PC-3 (cell line): ENCODE measurements at regions not wholly inside any gene's neighbourhood (a gene's known extent, or its start where the extent isn't known, plus 50 kb on each side); places are given as distances from the start of the nearest gene placed in this dataset.

Experiments used
- ATAC-seq: fragments of 200-7000 bp; cut with Tn5 transposase; 2 replicates; pipeline ENCODE4 v1.9.1; 2020; ENCODE audit warnings: mild to moderate bottlenecking, moderate library complexity
- BruUV-seq: library from RNA; stranded (reverse); fragments of 400-500 nt; replicated peaks from 2 replicates; lab custom pipeline; 2021; lab: Mats Ljungman, UMichigan
- CTCF ChIA-PET: fragments of 300-600 bp; sonication (Branson Sonifier 250); formaldehyde crosslinking; loops from one replicate; lab custom pipeline; 2022; ENCODE audit warnings: antibody characterized with exemption; lab: Charles Lee
- POLR2A ChIA-PET: fragments of 300-600 bp; sonication (Branson Sonifier 250); formaldehyde crosslinking; loops from one replicate; lab custom pipeline; 2022; ENCODE audit warnings: antibody characterized with exemption; ENCODE audit not compliant: unreplicated experiment; lab: Charles Lee
- DNase-seq: peaks from one replicate; pipeline ENCODE4 v3.0.0-alpha.2; 2015
- H2AFZ ChIP-seq: fragments of 300-600 bp; sonication (generic); 2 replicates; pipeline ENCODE4 v1.6.0; 2016; ENCODE audit warnings: antibody characterized with exemption, low read length
- H3F3A ChIP-seq: fragments of 300-600 bp; sonication (generic); one replicate; pipeline ENCODE4 v1.6.0; 2017; ENCODE audit warnings: antibody characterized with exemption, low read length, control low read depth, mild to moderate bottlenecking; ENCODE audit not compliant: unreplicated experiment
- H3K27ac ChIP-seq: fragments of 300-600 bp; sonication (generic); 2 replicates; pipeline ENCODE4 v1.5.1; 2016; ENCODE audit warnings: mild to moderate bottlenecking, low read length
- H3K27me3 ChIP-seq: fragments of 300-600 bp; sonication (generic); 2 replicates; pipeline ENCODE4 v1.6.1; 2016; ENCODE audit warnings: low read length, mixed read lengths
- H3K36me3 ChIP-seq: fragments of 300-600 bp; sonication (generic); 2 replicates; pipeline ENCODE4 v1.6.1; 2016; ENCODE audit warnings: low read depth, mixed run types, low read length, mixed read lengths
- H3K4me1 ChIP-seq: fragments of 300-600 bp; sonication (generic); 2 replicates; pipeline ENCODE4 v1.5.1; 2016; ENCODE audit warnings: low read length; ENCODE audit not compliant: insufficient read depth
- H3K4me2 ChIP-seq: fragments of 300-600 bp; sonication (generic); 2 replicates; pipeline ENCODE4 v1.6.0; 2016; ENCODE audit warnings: low read length
- H3K4me3 ChIP-seq: fragments of 300-600 bp; sonication (generic); 2 replicates; pipeline ENCODE4 v1.5.1; 2016; ENCODE audit warnings: mild to moderate bottlenecking, low read length, mixed read lengths
- H3K79me2 ChIP-seq: fragments of 300-600 bp; sonication (generic); 2 replicates; pipeline ENCODE4 v1.6.1; 2017; ENCODE audit warnings: low read length, mixed read lengths
- H3K9ac ChIP-seq: fragments of 300-600 bp; sonication (generic); 2 replicates; pipeline ENCODE4 v1.6.0; 2016; ENCODE audit warnings: mild to moderate bottlenecking, low read length
- H3K9me2 ChIP-seq: fragments of 300-600 bp; sonication (generic); replicated peaks from 2 replicates; pipeline ENCODE4 v1.6.1; 2016; ENCODE audit warnings: mixed run types, low read length, mixed read lengths
- H3K9me3 ChIP-seq: fragments of 300-600 bp; sonication (generic); 2 replicates; pipeline ENCODE4 v1.6.1; 2016; ENCODE audit warnings: low read length, mixed read lengths
- H4K20me1 ChIP-seq: fragments of 300-600 bp; sonication (generic); 2 replicates; pipeline ENCODE4 v1.6.1; 2016; ENCODE audit warnings: low read length, mixed read lengths
- EZH2 ChIP-seq: fragments of 300-600 bp; sonication (generic); IDR thresholded peaks from one replicate; pipeline ENCODE4 v1.6.1; 2017; ENCODE audit warnings: antibody characterized with exemption, mild to moderate bottlenecking, low read length; ENCODE audit not compliant: unreplicated experiment
- EZH2phosphoT487 ChIP-seq: fragments of 300-600 bp; sonication (generic); IDR thresholded peaks from 2 replicates; pipeline ENCODE4 v1.6.1; 2018; ENCODE audit warnings: mild to moderate bottlenecking, antibody characterized with exemption, low read length, borderline replicate concordance
- intact Hi-C: fragments of 100-400 bp; cut with micrococcal nuclease; formaldehyde crosslinking; loops from 2 replicates; pipeline ENCODE4 v1.9.0; 2023
- TF ChIP-seq, protein P1 (sequence below): fragments of 300-600 bp; sonication (generic); conservative IDR thresholded peaks from 2 replicates; pipeline ENCODE4 v1.5.1; 2017; ENCODE audit warnings: antibody characterized with exemption, low read depth, mild to moderate bottlenecking, low read length

DNA sequence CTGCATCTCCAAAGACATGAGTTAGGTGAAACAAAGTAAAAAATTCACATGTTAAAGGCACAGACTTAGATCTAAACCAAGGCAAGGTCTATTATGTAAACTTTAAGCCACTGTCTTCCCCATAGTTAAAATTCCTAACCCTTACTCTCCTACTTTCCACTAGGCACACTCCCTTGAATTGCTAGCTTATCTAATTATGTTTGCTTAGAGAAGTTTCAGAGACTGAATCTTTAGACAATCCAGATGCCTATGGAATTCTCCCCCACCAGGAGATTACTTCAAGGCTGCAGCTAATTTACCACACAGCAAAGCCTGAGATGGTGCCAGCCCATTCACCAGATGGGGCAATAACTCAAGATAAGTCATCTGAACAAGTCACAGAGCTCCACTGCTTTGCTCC lies 803.1 kb upstream of the COX7C start:
- POLR2A ChIA-PET = no interaction called here
- Histone ChIP-seq H3K79me2 (no peaks in the 10 kb centered on the region), H3F3A (no peaks in the 10 kb centered on the region), H3K9me2 (no peaks in the 10 kb centered on the region), H3K9me3 (no peaks in the 10 kb centered on the region), H3K4me3 (no peak overlapping the region), H3K9ac (no peak overlapping the region), H3K27me3 (no peaks in the 10 kb centered on the region), H3K4me2 (no peak overlapping the region), H2AFZ (no peak overlapping the region), H3K27ac (no peak overlapping the region), H3K36me3 (no peaks in the 10 kb centered on the region), H3K4me1 (no peaks in the 10 kb centered on the region), H4K20me1 (no peaks in the 10 kb centered on the region)
- BruUV-seq = no TSS peak
- CTCF ChIA-PET = no interaction called here
- TF ChIP-seq EZH2 = no peak
- TF ChIP-seq EZH2phosphoT487 = no peak
- TF ChIP-seq, protein P1, sequence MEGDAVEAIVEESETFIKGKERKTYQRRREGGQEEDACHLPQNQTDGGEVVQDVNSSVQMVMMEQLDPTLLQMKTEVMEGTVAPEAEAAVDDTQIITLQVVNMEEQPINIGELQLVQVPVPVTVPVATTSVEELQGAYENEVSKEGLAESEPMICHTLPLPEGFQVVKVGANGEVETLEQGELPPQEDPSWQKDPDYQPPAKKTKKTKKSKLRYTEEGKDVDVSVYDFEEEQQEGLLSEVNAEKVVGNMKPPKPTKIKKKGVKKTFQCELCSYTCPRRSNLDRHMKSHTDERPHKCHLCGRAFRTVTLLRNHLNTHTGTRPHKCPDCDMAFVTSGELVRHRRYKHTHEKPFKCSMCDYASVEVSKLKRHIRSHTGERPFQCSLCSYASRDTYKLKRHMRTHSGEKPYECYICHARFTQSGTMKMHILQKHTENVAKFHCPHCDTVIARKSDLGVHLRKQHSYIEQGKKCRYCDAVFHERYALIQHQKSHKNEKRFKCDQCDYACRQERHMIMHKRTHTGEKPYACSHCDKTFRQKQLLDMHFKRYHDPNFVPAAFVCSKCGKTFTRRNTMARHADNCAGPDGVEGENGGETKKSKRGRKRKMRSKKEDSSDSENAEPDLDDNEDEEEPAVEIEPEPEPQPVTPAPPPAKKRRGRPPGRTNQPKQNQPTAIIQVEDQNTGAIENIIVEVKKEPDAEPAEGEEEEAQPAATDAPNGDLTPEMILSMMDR = no peak
- ATAC-seq (no peak; the same call in 1 of the 2 replicates), DNase-seq (no peak)
- intact Hi-C loops = no loop called here

DNA sequence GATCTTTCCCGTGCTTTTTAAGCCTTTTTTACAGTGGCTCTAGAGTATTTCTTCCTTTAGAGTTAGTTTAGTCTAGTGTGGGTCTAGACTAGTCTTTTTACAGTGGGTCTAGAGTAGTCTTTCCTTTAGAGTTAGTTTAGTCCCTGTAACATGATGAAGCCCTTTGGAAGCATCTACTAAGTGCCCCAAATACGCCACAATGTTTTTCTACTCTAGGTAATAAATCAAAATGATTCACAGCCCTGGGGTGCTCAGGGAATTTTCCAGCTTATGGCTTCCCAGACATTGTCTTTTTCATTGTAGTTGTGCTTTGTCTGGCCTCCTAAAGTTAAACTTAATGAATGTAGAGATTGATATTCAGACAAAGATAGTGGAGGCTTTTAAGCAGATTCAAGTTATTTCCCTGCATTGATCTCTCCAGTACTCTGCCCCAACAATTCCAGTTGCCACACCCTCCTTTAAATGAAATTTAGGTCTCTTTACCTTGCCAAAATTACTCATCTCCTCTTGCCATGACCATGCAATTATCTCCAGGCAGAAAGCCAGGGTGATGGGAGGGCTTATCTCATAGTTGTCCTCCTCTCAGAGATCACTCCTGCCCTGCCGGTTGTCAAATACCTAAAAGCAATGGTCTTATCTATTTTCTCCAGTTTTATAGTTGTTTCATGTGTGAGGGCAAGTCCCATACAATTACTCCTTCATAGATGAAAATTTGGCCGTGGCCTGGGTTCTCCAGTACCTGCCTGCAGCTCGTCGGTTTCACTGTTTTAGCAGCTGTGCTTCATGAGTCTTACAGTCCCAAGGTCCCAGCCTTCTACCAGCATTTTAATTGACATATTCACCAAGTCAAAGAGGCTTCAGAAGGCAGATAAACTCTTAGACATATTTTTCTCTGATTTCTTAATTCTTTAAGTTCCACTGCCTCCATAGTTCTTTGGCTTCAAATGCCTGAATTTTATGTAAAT lies 794.0 kb upstream of the COX7C start:
- no peaks in the 10 kb centered on the region for H3F3A ChIP-seq
- peak; percentile 63 for ATAC-seq
- no peaks in the 10 kb centered on the region for H3K36me3 ChIP-seq
- ChIA-PET POLR2A (no interaction called here), CTCF (no interaction called here)
- H2AFZ ChIP-seq = peak overlapping the region; percentile 67
- H3K9ac ChIP-seq = no peak overlapping the region; the same call in 1 of the 2 replicates
- no peaks in the 10 kb centered on the region for H3K27me3 ChIP-seq
- no peak for TF ChIP-seq EZH2
- TF ChIP-seq, protein P1 = no peak
- TF ChIP-seq EZH2phosphoT487 = no peak
- no peak overlapping the region for H3K4me3 ChIP-seq
- DNase-seq = peak; percentile 77
- peak overlapping the region; percentile 42 for H3K4me2 ChIP-seq
- peak overlapping the region; percentile 78 for H3K27ac ChIP-seq
- no TSS peak for BruUV-seq
- no peaks in the 10 kb centered on the region for H4K20me1 ChIP-seq
- H3K9me3 ChIP-seq = no peaks in the 10 kb centered on the region
- H3K79me2 ChIP-seq = no peaks in the 10 kb centered on the region
- peaks cover 26% of the 10 kb centered on the region for H3K4me1 ChIP-seq
- intact Hi-C loops = no loop called here
- no peaks in the 10 kb centered on the region for H3K9me2 ChIP-seq

DNA sequence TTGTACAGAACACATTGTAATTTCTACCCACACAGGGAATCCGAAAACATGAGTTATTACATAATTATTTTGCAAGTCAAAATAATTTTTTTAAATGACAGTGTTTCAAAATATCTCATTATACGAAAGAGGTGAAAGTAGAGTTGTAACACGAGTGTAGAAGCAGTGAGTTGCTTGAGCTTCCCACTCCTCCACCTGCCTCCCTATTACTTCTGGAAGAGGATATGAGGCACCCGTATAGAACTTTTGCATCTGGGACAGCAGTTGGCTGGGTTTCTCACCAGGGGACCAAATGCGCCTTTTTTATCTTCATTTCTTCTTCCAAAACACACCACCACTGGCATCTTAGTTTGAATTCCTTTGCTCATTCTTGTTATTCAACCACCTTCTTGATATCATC lies 779.0 kb upstream of the COX7C start:
- Histone ChIP-seq H3F3A (no peaks in the 10 kb centered on the region), H3K4me2 (no peak overlapping the region), H3K27me3 (no peaks in the 10 kb centered on the region), H3K9ac (no peak overlapping the region), H3K4me3 (no peak overlapping the region), H4K20me1 (no peaks in the 10 kb centered on the region), H3K9me3 (no peaks in the 10 kb centered on the region), H3K79me2 (no peaks in the 10 kb centered on the region), H2AFZ (no peak overlapping the region), H3K27ac (no peak overlapping the region), H3K9me2 (no peaks in the 10 kb centered on the region), H3K4me1 (no peaks in the 10 kb centered on the region), H3K36me3 (no peaks in the 10 kb centered on the region)
- no TSS peak for BruUV-seq
- ChIA-PET CTCF (no interaction called here), POLR2A (no interaction called here)
- no peak for TF ChIP-seq EZH2phosphoT487
- TF ChIP-seq, protein P1 = no peak
- no peak for DNase-seq
- intact Hi-C loops = no loop called here
- no peak for ATAC-seq
